ENCODE measurements at regions not wholly inside any gene's neighbourhood (a gene's known extent, or its start where the extent isn't known, plus 50 kb on each side); places are given as distances from the start of the nearest gene placed in this dataset.

DNA sequence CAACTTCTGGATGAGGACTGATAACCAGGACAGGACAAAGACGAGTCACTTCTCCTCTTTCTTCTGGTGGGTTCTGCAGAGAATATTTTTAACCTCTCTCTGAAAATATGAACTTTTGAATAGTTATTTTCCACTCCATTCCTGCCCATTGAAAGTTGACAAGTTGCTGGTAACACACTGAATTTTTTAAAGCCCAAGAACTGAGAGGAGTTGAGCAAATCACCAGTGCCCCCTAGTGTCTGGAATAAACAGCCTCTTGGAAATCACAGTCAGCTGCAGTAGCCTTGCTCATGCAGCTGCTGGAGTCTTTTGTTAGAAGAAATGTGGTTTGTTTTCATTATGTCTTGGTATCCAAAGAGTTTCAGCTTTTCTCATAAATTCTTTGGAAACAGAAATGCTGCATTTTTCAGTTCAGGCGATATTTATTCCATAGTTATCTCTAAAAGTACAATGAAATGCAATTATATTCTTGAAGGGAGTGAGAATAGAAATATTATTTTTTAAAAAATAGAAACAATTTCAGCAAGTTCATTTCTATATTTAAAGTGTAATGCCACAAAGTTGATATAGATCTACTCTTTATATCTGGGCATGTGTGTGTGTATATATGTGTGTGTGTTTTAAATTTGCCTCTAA lies 741.0 kb upstream of the CBLB start:
- ATAC-seq: peak; percentile 96

DNA sequence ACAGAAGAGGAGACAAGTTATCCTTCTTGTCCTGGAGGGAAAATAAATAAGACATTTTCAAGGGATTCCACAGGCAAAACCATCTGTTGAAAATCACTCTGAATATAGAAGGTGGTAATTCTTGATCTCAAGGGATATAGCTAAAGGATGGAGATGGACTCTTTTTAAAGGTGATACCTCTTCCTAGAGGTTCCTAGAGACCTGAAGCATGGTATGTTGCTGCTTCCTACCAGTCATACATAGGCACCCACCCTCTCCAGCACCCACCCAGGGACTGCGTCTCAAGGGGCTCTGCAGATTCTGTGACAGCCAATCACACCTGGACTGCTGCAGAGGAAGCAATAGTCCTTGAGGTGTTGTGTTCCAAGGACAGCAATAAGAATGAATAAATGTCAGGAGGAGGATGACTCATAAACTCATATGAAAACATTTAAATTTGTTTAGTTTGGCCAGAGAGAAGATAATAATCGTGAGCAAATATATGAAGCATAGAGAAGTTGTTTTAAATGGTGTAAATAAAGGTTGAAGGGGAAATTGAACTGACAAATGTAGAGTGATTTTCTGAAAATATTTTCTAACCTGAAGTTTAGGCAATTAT lies 741.6 kb upstream of the CBLB start:
- TF ChIP-seq ESRRG (CRISPR knock-in tag; IDR thresholded peaks at IDR 0.05): no peak
- TF ChIP-seq, protein P1, sequence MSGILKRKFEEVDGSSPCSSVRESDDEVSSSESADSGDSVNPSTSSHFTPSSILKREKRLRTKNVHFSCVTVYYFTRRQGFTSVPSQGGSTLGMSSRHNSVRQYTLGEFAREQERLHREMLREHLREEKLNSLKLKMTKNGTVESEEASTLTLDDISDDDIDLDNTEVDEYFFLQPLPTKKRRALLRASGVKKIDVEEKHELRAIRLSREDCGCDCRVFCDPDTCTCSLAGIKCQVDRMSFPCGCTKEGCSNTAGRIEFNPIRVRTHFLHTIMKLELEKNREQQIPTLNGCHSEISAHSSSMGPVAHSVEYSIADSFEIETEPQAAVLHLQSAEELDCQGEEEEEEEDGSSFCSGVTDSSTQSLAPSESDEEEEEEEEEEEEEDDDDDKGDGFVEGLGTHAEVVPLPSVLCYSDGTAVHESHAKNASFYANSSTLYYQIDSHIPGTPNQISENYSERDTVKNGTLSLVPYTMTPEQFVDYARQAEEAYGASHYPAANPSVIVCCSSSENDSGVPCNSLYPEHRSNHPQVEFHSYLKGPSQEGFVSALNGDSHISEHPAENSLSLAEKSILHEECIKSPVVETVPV (CRISPR knock-in tag; IDR thresholded peaks at IDR 0.05): no peak
- no peak for TF ChIP-seq ZNF565 (CRISPR knock-in tag; conservative IDR thresholded peaks at IDR 0.05; ENCODE audit: low read depth)
- TF ChIP-seq ZC3H10 (CRISPR knock-in tag; IDR thresholded peaks at IDR 0.05): no peak
- no peak for TF ChIP-seq CREB5 (CRISPR knock-in tag; IDR thresholded peaks at IDR 0.05; ENCODE audit: low read depth)
- ATAC-seq: peak; percentile 70

More for the DNA sequence above, 741.0 kb upstream of the CBLB start:
- no peak for TF ChIP-seq POU6F1 (CRISPR knock-in tag; IDR thresholded peaks at IDR 0.05; ENCODE audit: borderline replicate concordance, low read depth)

DNA sequence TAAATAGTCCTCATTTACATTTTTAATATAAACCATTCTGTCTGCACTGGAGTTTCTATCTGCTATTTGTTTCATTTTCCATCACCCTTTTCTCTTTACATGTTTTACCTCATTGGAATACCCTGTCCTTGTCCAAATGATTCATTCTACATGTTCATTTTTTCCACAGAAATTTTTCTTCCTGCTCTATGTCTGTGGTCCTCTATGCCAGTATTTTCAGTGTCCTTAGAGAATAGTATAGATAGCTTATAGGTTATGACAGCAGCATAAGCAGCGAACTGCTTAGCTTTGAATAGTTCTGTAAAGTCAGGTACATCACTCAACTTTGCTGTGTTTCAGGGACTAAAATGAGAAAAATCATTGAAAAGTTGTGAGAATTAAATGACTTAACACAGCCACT lies 742.3 kb upstream of the CBLB start:
- ATAC-seq: no peak
- no peak for TF ChIP-seq ZNF565 (CRISPR knock-in tag; conservative IDR thresholded peaks at IDR 0.05; ENCODE audit: low read depth)

DNA sequence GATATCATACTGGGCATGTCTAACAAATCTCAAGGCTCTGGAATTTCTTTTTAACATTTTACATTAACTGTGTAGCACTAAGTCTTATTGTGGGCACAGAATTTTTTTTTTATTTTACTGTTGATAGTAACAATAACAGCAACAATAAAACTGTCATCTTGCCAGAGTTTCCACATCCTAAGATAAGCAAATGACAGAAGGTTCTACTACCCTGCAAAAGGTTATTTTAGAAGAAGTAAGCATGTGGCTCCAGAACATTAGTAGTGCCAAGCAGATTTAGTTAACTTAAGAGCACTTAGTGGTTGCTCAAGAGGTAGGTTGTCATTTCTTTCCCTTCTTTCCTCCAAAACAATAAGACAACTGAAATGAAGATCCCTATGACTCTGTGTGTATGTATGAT lies 743.0 kb upstream of the CBLB start:
- no peak for TF ChIP-seq ESRRG (CRISPR knock-in tag; IDR thresholded peaks at IDR 0.05)
- no peak for TF ChIP-seq CSDC2 (CRISPR knock-in tag; IDR thresholded peaks at IDR 0.05)
- peak; percentile 48; the same call in 1 of the 2 replicates for TF ChIP-seq ISL1 (CRISPR knock-in tag; IDR thresholded peaks at IDR 0.05)
- TF ChIP-seq ZNF565 (CRISPR knock-in tag; conservative IDR thresholded peaks at IDR 0.05; ENCODE audit: low read depth): no peak
- no peak for ATAC-seq

- ATAC-seq: no peak
- no peak for TF ChIP-seq ARNTL (CRISPR knock-in tag; IDR thresholded peaks at IDR 0.05; ENCODE audit: borderline replicate concordance, low read depth)
- TF ChIP-seq OSR1 (CRISPR knock-in tag; IDR thresholded peaks at IDR 0.05): no peak
- TF ChIP-seq ESRRG (CRISPR knock-in tag; IDR thresholded peaks at IDR 0.05): no peak
- no peak for TF ChIP-seq TCF4 (CRISPR knock-in tag; IDR thresholded peaks at IDR 0.05; ENCODE audit: borderline replicate concordance)
- TF ChIP-seq ZFP3 (CRISPR knock-in tag; IDR thresholded peaks at IDR 0.05): no peak
- no peak for TF ChIP-seq ZNF70 (CRISPR knock-in tag; IDR thresholded peaks at IDR 0.05)
- no peak for TF ChIP-seq ZFP30 (CRISPR knock-in tag; IDR thresholded peaks at IDR 0.05)
These were observed 747.7 kb upstream of the CBLB start for GRCh38 chr3:106616556-106616955.

GRCh38 chr3:106617276-106617675 lies 748.5 kb upstream of the CBLB start:
- TF ChIP-seq POU6F1 (CRISPR knock-in tag; IDR thresholded peaks at IDR 0.05; ENCODE audit: borderline replicate concordance, low read depth) (no peak), ISL1 (CRISPR knock-in tag; IDR thresholded peaks at IDR 0.05) (peak; percentile 51), TOX (CRISPR knock-in tag; IDR thresholded peaks at IDR 0.05; ENCODE audit: borderline replicate concordance) (no peak)
- ATAC-seq: no peak

GRCh38 chr3:106620646-106621045 lies 751.8 kb upstream of the CBLB start:
- no peak for ATAC-seq

More at GRCh38 chr3:106620646-106621045, 751.8 kb upstream of the CBLB start:
- TF ChIP-seq OSR1 (CRISPR knock-in tag; IDR thresholded peaks at IDR 0.05) (no peak), BACH2 (CRISPR knock-in tag; IDR thresholded peaks at IDR 0.05; ENCODE audit: borderline replicate concordance) (no peak), ZFP30 (CRISPR knock-in tag; IDR thresholded peaks at IDR 0.05) (no peak), ARNTL (CRISPR knock-in tag; IDR thresholded peaks at IDR 0.05; ENCODE audit: borderline replicate concordance, low read depth) (no peak), PPARA (CRISPR knock-in tag; IDR thresholded peaks at IDR 0.05; ENCODE audit: borderline replicate concordance) (no peak), ESRRG (CRISPR knock-in tag; IDR thresholded peaks at IDR 0.05) (no peak), GLIS3 (CRISPR knock-in tag; IDR thresholded peaks at IDR 0.05) (no peak), ZNF565 (CRISPR knock-in tag; conservative IDR thresholded peaks at IDR 0.05; ENCODE audit: low read depth) (no peak), SNAI2 (CRISPR knock-in tag; IDR thresholded peaks at IDR 0.05) (no peak), ZNF8 (CRISPR knock-in tag; IDR thresholded peaks at IDR 0.05) (no peak), TSHZ2 (CRISPR knock-in tag; IDR thresholded peaks at IDR 0.05) (no peak), ZC3H10 (CRISPR knock-in tag; IDR thresholded peaks at IDR 0.05) (no peak), TOX (CRISPR knock-in tag; IDR thresholded peaks at IDR 0.05; ENCODE audit: borderline replicate concordance) (no peak), TCF4 (CRISPR knock-in tag; IDR thresholded peaks at IDR 0.05; ENCODE audit: borderline replicate concordance) (no peak), RARB (CRISPR knock-in tag; IDR thresholded peaks at IDR 0.05) (no peak)

Data from SK-N-SH treated with all-trans-retinoic acid at 6 μM for 48 hours (cell line).